ENCODE measurements at regions not wholly inside any gene's neighbourhood (a gene's known extent, or its start where the extent isn't known, plus 50 kb on each side); places are given as distances from the start of the nearest gene placed in this dataset.

- no peak for DNase-seq
These were observed 761.1 kb downstream of the IPMK start for GRCh38 chr10:57506414-57507094.

GRCh38 chr10:57494486-57494885, 773.2 kb downstream of the IPMK start:
- no peak for DNase-seq

- no peak for DNase-seq
These were observed 785.4 kb downstream of the IPMK start for GRCh38 chr10:57482259-57482658.

- no peak for DNase-seq
These were observed 794.7 kb downstream of the IPMK start for GRCh38 chr10:57472823-57473619.

- no peak for DNase-seq
These were observed 798.7 kb downstream of the IPMK start for GRCh38 chr10:57468894-57469432.

GRCh38 chr10:57465155-57465554, 802.5 kb downstream of the IPMK start:
- no peak for DNase-seq

GRCh38 chr10:57460540-57460939, 807.2 kb downstream of the IPMK start:
- DNase-seq = no peak

- no peak for DNase-seq
These were observed 809.7 kb downstream of the IPMK start for GRCh38 chr10:57457972-57458512.

GRCh38 chr10:57430376-57430775, 837.3 kb downstream of the IPMK start:
- no peak for DNase-seq

GRCh38 chr10:57420881-57421280, 846.8 kb downstream of the IPMK start:
- DNase-seq = no peak

GRCh38 chr10:57418476-57418875, 849.2 kb downstream of the IPMK start:
- no peak for DNase-seq

GRCh38 chr10:57395923-57396322, 871.8 kb downstream of the IPMK start:
- DNase-seq = no peak

GRCh38 chr10:57367412-57367811, 900.3 kb downstream of the IPMK start:
- DNase-seq = no peak

GRCh38 chr10:57362811-57363210, 904.9 kb downstream of the IPMK start:
- no peak for DNase-seq

GRCh38 chr10:57353403-57354003, 914.2 kb downstream of the IPMK start:
- DNase-seq = no peak

GRCh38 chr10:57351076-57351475, 916.6 kb downstream of the IPMK start:
- DNase-seq = no peak

GRCh38 chr10:57341294-57341693, 926.4 kb downstream of the IPMK start:
- no peak for DNase-seq

- DNase-seq = peak; percentile 43
These were observed 928.7 kb downstream of the IPMK start for GRCh38 chr10:57338823-57339558.

- no peak for DNase-seq
These were observed 930.8 kb downstream of the IPMK start for GRCh38 chr10:57336865-57337264.

- DNase-seq = no peak
These were observed 931.4 kb downstream of the IPMK start for GRCh38 chr10:57336341-57336740.

GRCh38 chr10:57334523-57334922, 933.2 kb downstream of the IPMK start:
- no peak for DNase-seq

- no peak for DNase-seq
These were observed 933.8 kb downstream of the IPMK start for GRCh38 chr10:57333880-57334279.

All from fibroblast of skin of back (primary cell).